ENCODE measurements at regions not wholly inside any gene's neighbourhood (a gene's known extent, or its start where the extent isn't known, plus 50 kb on each side); places are given as distances from the start of the nearest gene placed in this dataset.
"Not testable (repeated sequence)": the region's sequence is repeated elsewhere in the genome, so short reads cannot be mapped to it uniquely, and the experiment has no call there.

DNA sequence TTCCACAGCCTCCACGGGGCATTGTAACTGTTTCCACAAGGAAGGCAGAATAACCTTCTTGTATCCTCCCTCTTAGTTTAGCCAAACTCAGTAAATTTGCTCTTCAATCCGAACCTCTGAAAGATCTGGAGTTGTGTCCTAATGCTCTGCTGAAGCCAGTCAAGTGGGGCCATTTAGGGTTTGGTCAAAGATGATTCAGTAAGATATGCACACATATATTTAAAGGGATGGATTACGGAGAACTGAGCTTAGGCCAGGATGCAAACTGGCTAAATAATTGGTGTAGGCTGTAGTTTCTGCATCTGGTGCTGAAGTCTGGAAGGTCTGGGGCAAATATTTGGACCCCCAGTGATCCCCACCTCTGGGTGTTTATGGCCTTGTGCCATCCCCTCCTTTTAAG lies 53.0 kb upstream of the MRGPRE start:
- WGBS (ENCODE audit: insufficient coverage, low coverage, missing lambda C conversion rate) = no CpG with 5 or more reads among the region's 3 CpGs
- H3K4me2 ChIP-seq (ENCODE audit: insufficient read depth, low read length); H3K9me1 ChIP-seq (ENCODE audit: control insufficient read depth, insufficient read depth, low read length); BruUV-seq (replicated peaks); H2AFZ ChIP-seq (ENCODE audit: low read depth, low read length); FAIRE-seq; H3K27ac ChIP-seq (ENCODE audit: extremely low read depth, low read depth, low read length); DNase-seq (ENCODE audit: extremely low read depth in 1 of 4, low spot score in 3 of 4); H4K20me1 ChIP-seq (replicated peaks; ENCODE audit: control insufficient read depth, insufficient read depth, low read length); H3K27me3 ChIP-seq (ENCODE audit: control insufficient read depth in 2 of 2, insufficient read depth in 2 of 2, low read length in 2 of 2); CTCF ChIA-PET (ENCODE audit: low intra/inter-chr PET ratio); intact Hi-C loops (cut with micrococcal nuclease); H3K79me2 ChIP-seq (ENCODE audit: control insufficient read depth, insufficient read depth, low read length); H3K4me3 ChIP-seq; POLR2A ChIA-PET; H3K4me1 ChIP-seq (replicated peaks in 1 of 2; ENCODE audit: control insufficient read depth in 2 of 2, insufficient read depth in 2 of 2, low read length in 2 of 2); H3K9ac ChIP-seq (ENCODE audit: insufficient read depth in 1 of 2, low read depth in 2 of 2, low read length in 2 of 2); H3K36me3 ChIP-seq (ENCODE audit: control insufficient read depth, insufficient read depth, low read length); H3K9me3 ChIP-seq (replicated peaks; ENCODE audit: control insufficient read depth, insufficient read depth, low read depth, low read length): not testable (repeated sequence)
- peak; percentile 49; the same call in 2 of the 3 replicates for ATAC-seq
- in situ Hi-C loops (cut with MboI) = loop anchor here (5.0 kb wide), 1 partner anchor 67 kb away; no protein-coding TSS in a partner anchor

DNA sequence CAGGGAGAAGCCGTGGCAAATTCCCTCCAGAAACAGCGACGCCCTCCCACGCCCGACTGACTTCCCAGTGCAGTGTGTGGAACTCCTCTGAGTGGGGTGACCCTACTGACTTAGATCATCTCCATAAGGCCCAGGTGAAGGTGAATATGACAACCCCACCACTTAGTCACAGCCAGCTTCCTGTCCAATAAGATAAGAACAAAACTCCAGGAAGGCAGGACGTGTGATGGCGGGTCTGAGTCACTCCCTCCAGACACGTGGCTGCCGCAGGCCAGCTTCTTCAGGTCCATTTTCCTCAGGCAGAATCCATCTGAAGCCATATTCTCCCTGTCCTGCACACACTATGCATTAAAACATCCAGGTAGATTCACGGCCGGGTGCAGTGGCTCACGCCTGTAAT lies 52.0 kb upstream of the MRGPRE start:
- intact Hi-C loops (cut with micrococcal nuclease); BruUV-seq (replicated peaks); H3K9ac ChIP-seq (ENCODE audit: insufficient read depth in 1 of 2, low read depth in 2 of 2, low read length in 2 of 2); H3K4me3 ChIP-seq; H3K9me1 ChIP-seq (ENCODE audit: control insufficient read depth, insufficient read depth, low read length); H3K27ac ChIP-seq (ENCODE audit: extremely low read depth, low read depth, low read length); H2AFZ ChIP-seq (ENCODE audit: low read depth, low read length); H3K36me3 ChIP-seq (ENCODE audit: control insufficient read depth, insufficient read depth, low read length); H3K27me3 ChIP-seq (ENCODE audit: control insufficient read depth in 2 of 2, insufficient read depth in 2 of 2, low read length in 2 of 2); DNase-seq (ENCODE audit: extremely low read depth in 1 of 4, low spot score in 3 of 4); H3K9me3 ChIP-seq (replicated peaks; ENCODE audit: control insufficient read depth, insufficient read depth, low read depth, low read length); POLR2A ChIA-PET; CTCF ChIA-PET (ENCODE audit: low intra/inter-chr PET ratio); H3K79me2 ChIP-seq (ENCODE audit: control insufficient read depth, insufficient read depth, low read length); H4K20me1 ChIP-seq (replicated peaks; ENCODE audit: control insufficient read depth, insufficient read depth, low read length); H3K4me2 ChIP-seq (ENCODE audit: insufficient read depth, low read length); H3K4me1 ChIP-seq (replicated peaks in 1 of 2; ENCODE audit: control insufficient read depth in 2 of 2, insufficient read depth in 2 of 2, low read length in 2 of 2); in situ Hi-C loops (cut with MboI): not testable (repeated sequence)
- WGBS (ENCODE audit: insufficient coverage, low coverage, missing lambda C conversion rate) = no CpG with 5 or more reads among the region's 12 CpGs
- peak; percentile 70 for FAIRE-seq
- ATAC-seq = peak; percentile 84

DNA sequence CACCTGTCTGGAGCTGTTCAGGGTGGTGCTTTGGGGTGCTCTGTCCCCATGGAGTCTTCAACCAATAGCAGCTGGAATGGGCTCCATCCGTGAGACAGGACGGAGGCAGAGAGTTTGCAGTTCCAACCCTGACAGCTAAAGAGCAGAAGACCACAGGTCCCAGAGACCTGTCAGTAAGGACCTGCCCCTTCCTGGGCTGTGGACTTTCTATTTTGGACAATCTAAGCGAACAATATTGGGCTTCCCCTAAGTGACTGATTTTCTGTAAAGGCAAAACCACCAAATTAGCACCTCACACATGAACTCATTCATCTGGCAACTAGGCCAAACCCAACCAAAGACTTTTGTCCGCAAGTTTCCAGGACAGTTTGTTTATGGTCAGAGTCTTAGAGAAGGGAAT lies 50.5 kb upstream of the MRGPRE start:
- BruUV-seq (replicated peaks); DNase-seq (ENCODE audit: extremely low read depth in 1 of 4, low spot score in 3 of 4); H3K4me1 ChIP-seq (replicated peaks in 1 of 2; ENCODE audit: control insufficient read depth in 2 of 2, insufficient read depth in 2 of 2, low read length in 2 of 2); H3K9me1 ChIP-seq (ENCODE audit: control insufficient read depth, insufficient read depth, low read length); H3K4me3 ChIP-seq; H3K27me3 ChIP-seq (ENCODE audit: control insufficient read depth in 2 of 2, insufficient read depth in 2 of 2, low read length in 2 of 2); intact Hi-C loops (cut with micrococcal nuclease); CTCF ChIA-PET (ENCODE audit: low intra/inter-chr PET ratio); H3K4me2 ChIP-seq (ENCODE audit: insufficient read depth, low read length); H4K20me1 ChIP-seq (replicated peaks; ENCODE audit: control insufficient read depth, insufficient read depth, low read length); H3K36me3 ChIP-seq (ENCODE audit: control insufficient read depth, insufficient read depth, low read length); H3K79me2 ChIP-seq (ENCODE audit: control insufficient read depth, insufficient read depth, low read length); in situ Hi-C loops (cut with MboI); FAIRE-seq; H3K9ac ChIP-seq (ENCODE audit: insufficient read depth in 1 of 2, low read depth in 2 of 2, low read length in 2 of 2); H3K9me3 ChIP-seq (replicated peaks; ENCODE audit: control insufficient read depth, insufficient read depth, low read depth, low read length); H2AFZ ChIP-seq (ENCODE audit: low read depth, low read length); POLR2A ChIA-PET; H3K27ac ChIP-seq (ENCODE audit: extremely low read depth, low read depth, low read length); ATAC-seq: not testable (repeated sequence)
- WGBS (ENCODE audit: insufficient coverage, low coverage, missing lambda C conversion rate) = 86% methylated on average over 1 of the region's 4 CpGs
